CD4-positive, alpha-beta T cell treated with Interleukin-17A for 1 hour (primary cell): ENCODE measurements at regions not wholly inside any gene's neighbourhood (a gene's known extent, or its start where the extent isn't known, plus 50 kb on each side); places are given as distances from the start of the nearest gene placed in this dataset.

ENCODE experiments used
- DNase-seq: peaks from one replicate; pipeline ENCODE4 v3.0.0-alpha.2; 2020

- DNase-seq = no peak
Observed at GRCh38 chr10:16367621-16368292, 69.1 kb upstream of the PTER start.

- DNase-seq = no peak
Observed at GRCh38 chr10:16381083-16381482, 55.7 kb upstream of the PTER start.

- DNase-seq = no peak
Observed at GRCh38 chr10:16384021-16384420, 52.8 kb upstream of the PTER start.

- DNase-seq = no peak
Observed at GRCh38 chr10:16386855-16387254, 50.0 kb upstream of the PTER start.
